CD4-positive, alpha-beta T cell treated with Interleukin-2 at 100 ng/mL for 4 hours (primary cell): ENCODE measurements at regions not wholly inside any gene's neighbourhood (a gene's known extent, or its start where the extent isn't known, plus 50 kb on each side); places are given as distances from the start of the nearest gene placed in this dataset.
"Not testable (repeated sequence)": the region's sequence is repeated elsewhere in the genome, so short reads cannot be mapped to it uniquely, and the experiment has no call there.

ENCODE experiments used
- DNase-seq: peaks from one replicate; pipeline ENCODE4 v3.0.0-alpha.2; 2020; ENCODE audit warnings: low spot score

DNA sequence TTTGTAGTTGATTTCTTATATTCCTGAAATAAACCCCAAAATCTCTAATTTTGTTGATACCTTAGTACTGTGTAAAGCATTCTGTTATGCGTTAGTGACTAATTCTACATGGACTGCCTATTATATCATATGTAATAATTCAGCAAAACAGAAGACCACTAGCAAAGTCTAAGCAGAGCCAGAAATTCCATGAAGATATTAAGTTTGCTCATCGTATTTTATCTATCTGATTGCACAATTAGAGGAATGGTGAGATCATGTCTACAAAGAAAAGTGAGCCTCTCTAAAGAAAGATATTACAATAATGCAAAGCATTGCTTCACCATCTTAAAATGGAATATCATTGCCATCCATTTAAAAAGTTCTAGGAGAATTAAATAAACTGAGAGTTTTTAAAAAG is 374.6 kb upstream of the SLC7A11 start:
- DNase-seq, result no peak

DNA sequence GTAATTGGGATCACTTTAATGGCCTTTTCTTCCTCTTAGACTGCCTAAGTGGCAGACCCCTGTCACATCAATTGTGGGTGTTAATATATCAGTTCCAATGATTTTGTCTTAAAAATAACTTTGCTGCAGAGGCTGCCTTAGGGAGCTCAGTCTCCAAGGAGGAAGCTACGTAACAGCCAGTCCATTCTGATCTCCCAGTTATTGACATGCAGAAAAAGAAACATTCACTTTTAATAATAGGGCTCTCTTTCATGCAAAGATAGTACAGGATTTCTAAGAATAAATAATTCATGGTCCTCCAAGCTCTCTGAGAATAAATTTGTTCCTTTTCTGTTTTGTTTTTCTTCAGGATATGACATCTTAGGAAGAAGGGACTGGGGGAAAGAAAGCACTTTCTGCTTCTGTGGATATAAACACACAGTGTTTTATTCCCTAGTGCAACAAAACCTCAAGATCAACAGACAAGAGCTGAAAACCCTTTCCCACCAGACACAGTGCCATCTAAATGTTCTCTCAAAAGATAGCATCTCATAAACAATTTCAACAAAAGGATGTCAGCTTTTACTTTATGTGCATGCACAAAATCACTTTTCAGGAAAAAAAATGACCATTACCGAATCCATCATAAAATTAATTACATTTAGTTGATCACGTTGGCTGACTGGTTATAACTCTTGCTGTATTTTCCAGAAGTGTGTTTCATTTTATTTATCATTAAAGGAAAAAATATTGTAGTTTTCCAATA is 372.4 kb upstream of the SLC7A11 start:
- no peak for DNase-seq

GRCh38 chr4:138612428-138612827 is 370.3 kb upstream of the SLC7A11 start:
- no peak for DNase-seq

- no peak for DNase-seq
Observed at GRCh38 chr4:138611721-138612120, 369.6 kb upstream of the SLC7A11 start.

DNA sequence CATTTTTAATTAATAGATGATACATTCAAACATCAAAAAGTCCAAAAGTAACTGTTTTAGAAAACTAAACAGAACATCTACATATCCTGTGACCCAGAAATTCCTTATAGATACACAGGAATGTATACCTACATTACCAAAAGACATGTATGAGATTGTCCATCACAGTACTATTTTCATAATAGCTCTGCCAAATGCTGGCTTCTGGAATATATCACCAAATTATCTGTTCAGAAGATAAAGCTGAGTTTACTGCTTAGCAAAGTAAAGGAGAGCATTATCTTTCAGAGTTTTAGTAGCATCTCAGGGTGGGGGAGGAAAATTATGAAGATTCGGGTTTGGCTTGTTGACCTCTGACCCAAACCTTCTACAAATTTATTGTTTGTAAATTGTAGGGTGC is 368.9 kb upstream of the SLC7A11 start:
- DNase-seq, result no peak

DNA sequence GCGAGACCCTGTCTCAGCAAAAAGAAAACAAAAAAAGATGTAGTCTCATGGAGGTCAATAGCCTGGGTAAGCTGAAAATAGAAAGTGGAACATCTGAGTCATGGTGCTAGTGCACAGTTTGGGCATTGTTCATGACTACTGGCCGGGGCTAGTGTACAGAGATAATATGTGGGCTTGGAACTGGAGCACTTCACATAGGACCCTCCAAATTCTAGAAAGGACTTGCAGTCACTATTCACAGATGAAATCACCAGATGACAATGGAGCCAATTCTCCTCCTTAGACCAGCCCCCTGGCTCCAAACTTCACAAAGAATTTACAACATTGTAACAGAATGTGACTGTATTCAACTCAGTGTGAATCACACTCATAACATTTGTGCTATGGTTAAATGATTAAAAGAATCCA is 367.8 kb upstream of the SLC7A11 start:
- no peak for DNase-seq

DNA sequence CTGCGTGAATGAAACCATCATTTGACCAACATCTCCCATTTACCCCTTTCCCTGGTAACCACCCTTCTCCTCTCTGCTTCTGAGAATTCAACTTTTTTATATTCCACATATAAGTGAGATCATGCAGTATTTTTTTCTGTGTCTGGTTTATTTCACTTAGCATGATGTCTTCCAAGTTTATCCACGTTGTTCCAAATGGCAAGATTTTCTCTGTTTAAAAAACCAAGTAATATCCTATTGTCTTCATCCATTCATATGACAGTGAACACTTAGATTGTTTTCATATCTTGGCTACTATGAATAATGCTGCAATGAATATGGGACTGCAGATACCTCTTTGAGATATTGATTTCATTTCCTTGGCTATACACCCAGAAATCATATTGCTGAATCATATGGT is 362.4 kb upstream of the SLC7A11 start:
- DNase-seq, result no peak

- no peak for DNase-seq
Observed at GRCh38 chr4:138602664-138603063, 360.5 kb upstream of the SLC7A11 start.

GRCh38 chr4:138599965-138600364 is 357.8 kb upstream of the SLC7A11 start:
- DNase-seq, result no peak

GRCh38 chr4:138598226-138598625 is 356.1 kb upstream of the SLC7A11 start:
- no peak for DNase-seq

DNA sequence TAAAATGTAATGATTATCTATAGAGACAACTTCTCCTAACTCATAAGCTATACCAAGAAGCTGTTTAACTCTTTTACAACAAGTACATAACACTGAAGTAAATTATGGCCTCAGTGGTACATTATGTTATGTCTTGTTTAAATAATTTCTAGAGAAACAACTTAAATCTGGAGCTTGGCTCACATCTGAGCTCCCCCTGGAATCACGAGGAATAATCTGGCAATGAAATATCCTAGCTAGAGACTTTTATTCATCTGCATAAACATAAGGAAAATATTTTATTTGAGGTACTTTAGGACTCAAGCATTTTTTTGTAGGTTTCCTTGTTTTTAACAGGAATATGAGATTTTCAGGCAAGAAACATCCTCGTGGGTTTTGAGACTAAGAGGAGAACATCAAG is 354.7 kb upstream of the SLC7A11 start:
- no peak for DNase-seq

- DNase-seq, result no peak
Observed at GRCh38 chr4:138595731-138596460, 353.7 kb upstream of the SLC7A11 start.

GRCh38 chr4:138595171-138595570 is 353.0 kb upstream of the SLC7A11 start:
- DNase-seq, result no peak

DNA sequence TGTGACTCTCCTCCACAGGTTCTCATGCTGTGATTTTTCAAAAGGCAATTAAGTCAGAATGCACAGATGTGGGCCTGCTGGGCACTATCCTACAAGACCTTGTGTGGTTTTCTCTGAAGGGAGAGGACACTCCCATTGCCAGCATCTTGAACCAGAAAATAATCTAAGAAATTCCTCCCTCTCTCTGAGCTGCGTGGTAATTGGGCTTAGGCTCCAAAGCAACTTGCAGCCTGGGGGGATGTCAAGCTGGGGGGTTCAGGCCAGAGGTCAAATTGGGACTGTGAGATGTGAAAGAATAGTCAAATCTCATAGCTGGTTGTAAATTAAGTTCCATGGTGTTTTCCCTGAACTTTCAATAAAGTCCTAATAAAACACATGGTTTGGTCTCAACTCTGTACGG is 350.6 kb upstream of the SLC7A11 start:
- DNase-seq, result no peak

DNA sequence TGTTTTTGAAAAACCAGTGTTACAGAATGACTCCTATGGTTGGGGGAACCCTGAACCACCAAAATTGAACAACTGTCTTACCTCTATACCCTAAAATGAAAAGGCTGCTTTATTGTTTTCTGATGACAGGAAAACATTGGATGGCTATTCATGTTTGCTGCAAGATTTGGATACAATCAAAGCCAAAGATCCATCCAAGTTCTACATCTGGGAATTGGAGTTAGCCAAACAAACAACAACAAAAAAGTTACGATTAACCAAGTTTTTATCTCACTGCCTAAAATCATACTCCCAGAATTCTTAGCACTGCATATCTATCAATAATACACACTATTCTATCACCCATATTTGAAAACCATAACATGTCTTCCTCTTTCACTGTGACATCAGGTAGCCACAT is 349.7 kb upstream of the SLC7A11 start:
- DNase-seq, result no peak

DNA sequence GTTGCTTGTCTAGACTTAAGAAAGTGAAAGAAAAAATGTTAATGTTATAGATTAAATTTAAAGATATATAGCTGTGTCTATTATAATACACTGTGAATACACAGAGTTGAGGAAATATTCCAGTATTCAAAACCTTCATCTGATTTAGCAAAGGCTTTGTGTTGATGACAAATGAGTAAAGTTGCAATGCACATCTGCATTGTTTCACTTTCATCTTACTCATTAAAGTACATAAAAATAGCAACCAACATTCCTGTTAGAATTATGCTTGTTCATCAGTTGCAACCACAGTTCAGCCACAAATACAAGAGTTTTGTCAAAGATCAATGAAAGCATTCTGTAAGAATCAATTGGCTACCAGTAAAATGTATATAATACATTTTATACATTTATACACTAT is 346.4 kb upstream of the SLC7A11 start:
- no peak for DNase-seq

DNA sequence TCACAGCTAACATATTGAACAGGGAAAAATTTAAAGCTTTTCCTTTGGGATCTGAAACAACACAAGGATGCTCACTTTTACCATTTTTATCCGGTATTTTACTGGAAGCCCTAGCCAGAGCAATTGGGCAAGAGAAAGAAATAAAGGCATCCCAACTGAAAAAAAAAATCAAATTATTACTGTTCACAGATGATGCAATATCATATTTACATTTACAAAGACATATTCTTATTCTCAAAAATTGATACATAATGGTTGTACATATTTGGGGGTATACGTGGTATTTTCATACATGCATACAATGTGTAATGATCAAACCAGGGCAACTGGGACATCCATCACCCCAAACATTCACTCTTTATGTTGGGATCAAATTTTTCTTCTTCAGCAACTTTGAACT is 337.0 kb upstream of the SLC7A11 start:
- DNase-seq, result no peak

GRCh38 chr4:138577826-138578225 is 335.7 kb upstream of the SLC7A11 start:
- not testable (repeated sequence) for DNase-seq

DNA sequence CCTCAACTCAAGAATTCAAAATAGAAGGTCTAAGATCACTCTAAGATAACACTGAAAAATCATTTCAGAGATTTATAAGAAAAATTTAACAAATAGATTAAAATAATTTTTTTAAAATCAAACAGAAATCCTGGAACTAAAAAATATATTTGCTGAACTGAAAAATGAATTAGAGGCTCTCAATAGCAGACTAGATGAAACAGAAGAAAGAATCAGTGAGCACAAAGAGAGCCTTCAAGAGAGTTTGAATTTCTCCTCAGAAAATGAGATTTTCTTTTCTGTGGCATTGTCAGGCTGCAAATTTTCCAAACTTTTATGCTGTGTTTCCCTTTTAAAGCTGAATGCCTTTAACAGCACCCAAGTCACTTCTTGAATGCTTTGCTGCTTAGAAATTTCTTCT is 335.0 kb upstream of the SLC7A11 start:
- DNase-seq, result no peak

DNA sequence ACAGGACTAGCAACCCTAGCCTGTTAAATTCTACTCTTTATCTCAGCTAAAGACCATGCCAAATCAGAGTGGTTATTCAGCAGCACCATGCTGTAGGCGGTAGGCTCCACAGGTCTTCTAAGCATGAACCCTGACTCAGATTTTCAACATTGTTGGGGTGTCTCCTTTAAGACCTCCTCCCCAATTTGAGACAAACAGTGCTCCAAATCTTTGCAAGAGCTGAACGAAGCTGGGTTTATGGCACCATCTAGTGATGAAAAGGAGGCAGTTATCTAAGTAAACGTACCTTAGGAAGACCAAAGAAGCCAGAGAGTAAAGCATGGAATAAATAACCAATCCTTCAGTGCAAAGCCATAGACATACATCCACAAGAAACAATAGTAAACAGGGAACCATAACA is 334.5 kb upstream of the SLC7A11 start:
- no peak for DNase-seq

DNA sequence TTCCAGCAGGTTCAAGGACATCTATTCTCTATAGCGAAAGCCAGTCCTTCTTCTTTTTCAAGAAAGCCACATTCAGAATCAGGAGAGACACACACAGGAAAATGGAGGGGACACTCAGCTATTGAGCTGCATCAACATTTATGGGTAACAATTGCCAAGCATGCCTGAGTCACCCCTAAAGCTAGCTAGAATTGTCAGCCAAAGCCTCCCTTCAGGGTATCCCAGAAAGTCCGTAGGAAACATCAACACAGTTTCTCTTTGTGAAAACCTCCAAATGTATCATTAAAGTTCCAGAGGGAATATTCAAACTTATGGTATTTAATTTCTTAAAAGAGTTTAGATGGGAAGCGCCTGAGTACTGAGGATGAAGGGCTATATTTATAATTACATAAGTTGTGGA is 331.1 kb upstream of the SLC7A11 start:
- DNase-seq, result no peak

DNA sequence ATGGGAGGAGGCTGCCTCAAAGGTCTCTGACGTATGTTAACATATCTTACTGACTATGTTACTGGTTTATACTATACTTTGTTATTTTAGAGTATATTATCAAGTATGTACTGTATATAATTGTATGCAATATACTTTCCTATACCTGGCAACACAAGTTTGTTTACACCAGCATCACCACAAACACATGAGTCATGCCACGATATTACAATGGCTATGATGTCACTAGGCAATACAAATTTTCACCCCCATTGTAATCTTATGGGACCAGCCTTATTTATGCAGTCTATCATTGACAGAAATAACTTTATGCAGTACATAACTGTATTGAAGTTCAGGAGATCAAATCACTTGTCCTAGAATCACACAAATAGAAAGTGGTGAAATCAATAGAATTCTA is 329.9 kb upstream of the SLC7A11 start:
- no peak for DNase-seq

GRCh38 chr4:138567696-138568095 is 325.5 kb upstream of the SLC7A11 start:
- DNase-seq, result no peak

- DNase-seq, result no peak
Observed at GRCh38 chr4:138565576-138565975, 323.4 kb upstream of the SLC7A11 start.
